NK-92 treated with Interleukin-12 subunit alpha and Interleukin-12 subunit beta, amount 100 ng/mL, for 24 hours (cell line): ENCODE measurements at regions not wholly inside any gene's neighbourhood (a gene's known extent, or its start where the extent isn't known, plus 50 kb on each side); places are given as distances from the start of the nearest gene placed in this dataset.

Experiments
- DNase-seq: peaks from one replicate; lab custom pipeline; 2025; lab: John Stamatoyannopoulos, UW

- no peak for DNase-seq
Observed at GRCh38 chr12:90398285-90398836, 556.6 kb downstream of the CCER1 start.

DNA sequence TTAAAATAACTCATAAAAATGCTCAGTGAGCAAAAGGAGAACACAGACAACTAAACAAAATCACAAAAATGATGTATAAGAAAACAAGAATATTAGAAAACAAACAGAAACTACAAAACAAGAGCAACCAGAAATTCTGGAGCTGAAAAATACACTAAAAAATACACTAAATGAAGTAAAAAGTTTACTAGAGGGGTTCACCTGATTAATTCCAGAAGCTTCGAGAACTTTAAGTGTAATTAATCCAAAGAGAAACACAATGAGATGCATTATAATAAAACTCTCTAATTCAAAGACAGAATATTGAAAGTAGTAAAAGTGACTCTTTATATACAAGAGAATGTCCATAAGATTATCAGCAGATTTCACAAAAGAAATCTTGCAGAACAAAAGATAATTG is 558.4 kb downstream of the CCER1 start:
- DNase-seq: no peak

- no peak for DNase-seq
Observed at GRCh38 chr12:90393652-90394051, 561.3 kb downstream of the CCER1 start.

DNA sequence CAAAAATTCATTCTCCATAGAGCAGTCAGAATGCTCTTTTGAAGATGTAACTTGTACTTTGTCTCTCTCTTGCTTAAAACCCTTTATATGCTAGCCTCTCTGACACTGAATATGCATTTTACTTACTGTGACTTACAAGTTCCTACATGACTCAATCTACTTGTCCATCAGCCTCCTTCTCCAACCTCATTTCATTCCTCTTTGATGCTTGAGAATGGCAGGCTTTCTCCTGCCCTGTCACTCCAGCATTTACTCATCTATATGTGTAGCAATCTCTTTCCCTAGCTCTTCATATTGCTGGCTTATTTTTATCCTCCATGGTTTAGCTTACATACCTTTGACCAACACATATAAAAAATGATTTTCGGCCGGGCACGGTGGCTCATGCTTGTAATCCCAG is 561.9 kb downstream of the CCER1 start:
- no peak for DNase-seq

GRCh38 chr12:90390947-90391346 is 564.0 kb downstream of the CCER1 start:
- no peak for DNase-seq

DNA sequence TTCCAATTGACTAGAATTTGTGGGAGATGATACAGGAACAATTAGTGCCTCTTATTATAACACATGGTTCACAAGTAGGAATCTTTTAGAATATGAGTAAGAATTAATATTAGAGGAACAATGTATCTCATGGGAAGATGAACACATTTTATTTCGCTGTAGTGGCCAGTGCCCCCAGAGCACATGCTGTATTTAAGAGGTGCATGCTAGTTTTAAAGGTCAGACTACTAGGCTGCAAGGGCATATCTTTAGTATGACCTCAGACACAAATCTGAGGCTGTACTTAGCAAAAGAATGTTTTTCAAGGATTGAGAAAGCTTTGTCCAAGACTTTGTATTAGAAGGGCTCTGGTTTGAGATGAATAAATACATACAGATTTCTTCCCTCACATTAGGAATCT is 586.9 kb downstream of the CCER1 start:
- no peak for DNase-seq

DNA sequence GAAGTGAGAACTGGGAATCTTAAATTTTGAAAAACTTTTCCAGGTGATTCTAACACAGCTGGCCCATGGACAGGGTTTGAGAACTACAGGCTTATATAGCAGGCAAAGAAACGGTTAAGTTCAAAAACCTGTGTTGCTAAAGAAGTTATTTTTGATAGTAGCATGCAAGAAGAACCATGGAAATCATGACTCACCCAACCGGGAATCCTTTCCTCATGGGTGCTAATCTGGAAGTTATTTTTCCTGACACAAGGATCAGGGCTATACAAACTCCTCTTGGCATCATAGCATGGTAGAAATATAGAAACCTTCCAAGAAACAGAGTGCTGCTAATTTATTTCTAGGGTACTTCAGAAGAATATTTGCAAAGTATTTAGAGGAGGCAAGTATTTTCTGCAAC is 588.7 kb downstream of the CCER1 start:
- no peak for DNase-seq

DNA sequence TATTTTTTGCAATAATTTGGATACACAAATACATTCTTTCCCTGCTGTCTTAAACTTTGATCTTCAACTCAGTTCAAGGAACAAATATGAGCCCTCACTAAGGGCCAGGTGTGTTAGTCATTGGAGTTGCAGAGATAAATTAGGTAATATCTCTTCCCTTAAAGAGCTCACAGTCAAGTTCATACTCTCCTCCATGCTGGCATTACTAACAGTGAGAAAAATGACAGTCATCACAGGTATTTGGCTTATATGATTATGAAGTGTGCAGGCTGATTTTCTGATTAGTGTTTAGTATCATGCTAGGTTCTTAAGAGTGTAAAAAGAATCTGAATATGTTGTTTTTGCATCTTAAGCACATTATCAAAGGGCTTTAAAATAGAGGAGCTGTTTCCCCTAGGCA is 594.7 kb downstream of the CCER1 start:
- no peak for DNase-seq

DNA sequence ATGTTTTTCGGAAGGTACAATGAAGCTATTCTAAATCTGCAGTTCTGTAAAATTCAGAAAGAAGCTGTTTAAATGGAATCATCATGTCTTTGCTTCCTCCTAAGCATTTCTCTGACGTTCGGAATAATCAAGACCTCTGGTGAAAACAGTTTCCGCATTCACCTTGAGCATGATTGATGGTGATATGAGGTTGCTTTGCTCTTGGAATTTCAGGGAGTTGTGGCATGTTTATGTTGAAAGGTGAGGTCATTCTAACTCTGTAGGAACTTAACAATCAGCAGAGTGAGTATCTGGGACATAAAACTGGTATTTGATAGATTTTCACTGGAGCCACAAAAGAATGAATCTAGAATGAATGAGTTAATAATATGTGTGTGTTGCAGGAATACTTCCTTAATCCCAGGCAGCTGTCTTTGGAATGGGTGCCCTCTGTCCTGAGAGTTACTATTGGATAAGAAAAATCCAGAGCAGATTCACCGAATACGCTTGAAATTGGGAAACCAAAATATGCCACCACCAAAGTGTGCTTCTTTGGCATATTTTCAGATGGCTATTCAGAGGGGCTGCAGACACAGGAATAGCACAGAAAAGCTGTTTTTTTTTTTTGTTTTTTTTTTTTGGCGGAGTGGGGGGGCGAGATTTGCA is 599.1 kb downstream of the CCER1 start:
- no peak for DNase-seq

- no peak for DNase-seq
Observed at GRCh38 chr12:90343966-90344365, 611.0 kb downstream of the CCER1 start.

GRCh38 chr12:90342081-90342480 is 612.9 kb downstream of the CCER1 start:
- DNase-seq: no peak

- DNase-seq: no peak
Observed at GRCh38 chr12:90339837-90340236, 615.1 kb downstream of the CCER1 start.

- DNase-seq: no peak
Observed at GRCh38 chr12:90338365-90338764, 616.6 kb downstream of the CCER1 start.

- no peak for DNase-seq
Observed at GRCh38 chr12:90337018-90337417, 618.0 kb downstream of the CCER1 start.

DNA sequence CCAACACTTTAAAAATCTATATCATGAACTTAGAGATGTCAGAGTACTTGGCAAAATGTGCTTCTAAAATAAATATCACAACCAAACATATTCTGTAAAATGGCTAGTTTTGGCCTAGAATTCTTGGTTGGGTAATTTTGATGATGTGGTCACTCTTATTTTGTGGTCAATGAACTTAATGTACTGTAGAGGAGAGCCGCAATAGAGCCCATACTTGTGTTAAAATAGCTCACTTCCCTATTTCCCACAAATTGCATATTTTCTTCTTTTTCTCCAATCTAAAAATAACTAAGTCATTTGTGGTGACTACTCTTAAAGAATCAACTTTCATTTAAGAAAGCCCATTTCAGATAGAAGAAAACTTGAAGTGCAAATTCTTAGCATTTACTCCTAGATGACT is 619.4 kb downstream of the CCER1 start:
- no peak for DNase-seq

DNA sequence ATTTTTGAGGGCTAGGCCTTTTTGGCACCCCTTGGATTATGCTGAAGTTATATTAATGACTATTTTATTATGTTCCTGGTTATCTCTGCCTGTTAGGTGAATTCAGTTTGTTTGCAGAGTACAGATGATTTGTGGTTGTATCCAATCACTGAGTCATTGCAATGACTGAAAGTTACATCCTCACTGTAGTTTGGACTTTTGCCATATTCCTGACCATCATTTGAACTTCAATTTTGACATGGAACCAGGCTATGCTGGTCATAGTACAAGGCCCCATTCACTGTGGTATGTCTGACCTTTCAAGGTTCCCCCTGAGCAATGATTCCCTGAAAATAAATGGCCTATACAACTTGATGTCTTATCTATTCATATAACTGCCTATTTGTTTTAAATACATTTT is 621.0 kb downstream of the CCER1 start:
- DNase-seq: no peak

- DNase-seq: no peak
Observed at GRCh38 chr12:90333424-90333823, 621.6 kb downstream of the CCER1 start.

- no peak for DNase-seq
Observed at GRCh38 chr12:90331821-90332220, 623.2 kb downstream of the CCER1 start.

DNA sequence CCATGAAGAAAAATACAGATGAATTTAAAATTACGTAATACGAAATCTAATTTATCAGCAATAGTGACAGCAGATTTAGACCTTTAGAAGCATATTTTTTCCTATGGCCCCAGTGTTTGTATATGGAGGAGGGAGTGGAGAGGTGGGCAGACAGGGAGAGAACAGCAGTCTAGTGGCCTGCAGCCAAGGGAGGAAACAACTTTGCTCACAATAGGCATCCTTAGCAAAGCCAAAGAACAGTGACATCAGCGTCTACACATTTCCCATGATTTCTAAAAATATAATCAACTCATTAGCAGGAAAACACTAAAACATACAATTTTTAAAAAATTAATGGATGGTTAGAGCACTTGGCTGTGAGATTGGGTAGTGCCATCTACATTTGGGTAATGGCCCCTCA is 622.6 kb upstream of the ATP2B1 start:
- DNase-seq: no peak

DNA sequence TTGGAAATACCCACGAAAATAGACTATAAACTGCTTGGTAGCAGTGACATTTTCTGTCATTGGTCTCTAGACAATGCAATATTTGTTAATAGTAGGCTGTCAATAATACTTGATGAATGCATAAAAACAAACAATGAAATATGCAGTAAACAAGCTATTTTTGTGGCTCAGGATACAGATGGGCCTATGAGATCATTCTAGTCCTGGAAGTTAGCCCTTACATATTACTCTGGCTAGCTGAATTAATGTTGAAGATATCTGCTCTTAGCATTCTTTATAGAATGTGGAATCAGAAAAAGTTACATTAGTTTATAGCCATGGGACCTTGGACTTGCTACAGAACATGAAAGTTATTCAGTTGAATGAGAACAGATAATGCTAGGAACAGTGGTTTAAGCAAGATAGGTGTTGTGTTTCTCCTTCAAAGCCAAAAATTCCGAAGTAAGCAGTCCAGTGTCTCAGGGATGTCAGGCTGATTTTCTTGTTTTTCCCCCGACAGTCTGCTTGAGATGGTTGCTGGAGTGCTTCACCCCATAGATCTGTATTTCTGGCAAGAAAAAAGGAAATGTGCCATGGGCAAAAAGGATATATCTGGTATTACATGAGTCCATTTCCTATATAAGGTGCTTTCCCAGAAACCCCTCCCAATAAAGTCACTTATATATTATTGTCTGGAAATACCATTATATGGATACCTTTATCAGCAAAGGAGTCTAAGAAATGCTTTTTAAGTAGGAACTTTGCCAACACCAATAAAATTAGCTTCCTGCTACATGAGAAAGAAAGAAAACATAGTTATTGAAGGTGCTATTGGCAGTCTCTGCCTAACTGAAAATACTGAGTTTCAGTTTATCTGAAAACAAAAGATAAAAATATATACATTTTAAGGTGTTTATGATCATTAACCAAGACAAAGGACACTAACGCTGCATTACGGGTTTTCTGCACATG is 619.4 kb upstream of the ATP2B1 start:
- DNase-seq: no peak

DNA sequence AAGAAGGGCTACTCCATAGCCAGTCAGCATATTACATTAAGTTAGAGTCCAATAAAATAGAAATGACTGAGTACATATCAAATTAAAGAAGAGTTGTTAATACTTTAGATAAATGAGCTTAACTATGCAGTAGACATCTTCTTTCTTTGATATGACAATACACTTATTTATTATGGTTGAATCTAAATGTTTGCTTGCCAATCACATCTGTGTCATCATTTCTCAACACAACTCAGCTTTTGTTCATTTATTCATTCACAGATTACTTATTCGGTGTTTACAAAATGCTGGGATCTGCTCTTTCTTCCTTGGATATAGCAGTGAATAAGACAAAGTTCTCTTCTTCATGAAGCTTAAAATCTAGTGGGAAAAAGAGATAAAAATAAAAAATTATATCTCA is 614.6 kb upstream of the ATP2B1 start:
- DNase-seq: no peak

- no peak for DNase-seq
Observed at GRCh38 chr12:90322006-90322405, 613.4 kb upstream of the ATP2B1 start.

GRCh38 chr12:90321369-90321768 is 612.7 kb upstream of the ATP2B1 start:
- DNase-seq: no peak
